ENCODE measurements at regions not wholly inside any gene's neighbourhood (a gene's known extent, or its start where the extent isn't known, plus 50 kb on each side); places are given as distances from the start of the nearest gene placed in this dataset.

- FAIRE-seq (no peak), DNase-seq (ENCODE audit: insufficient read length, low spot score) (no peak)
Observed at GRCh38 chr9:108681851-108682590, 173.8 kb downstream of the ACTL7B start.

DNA sequence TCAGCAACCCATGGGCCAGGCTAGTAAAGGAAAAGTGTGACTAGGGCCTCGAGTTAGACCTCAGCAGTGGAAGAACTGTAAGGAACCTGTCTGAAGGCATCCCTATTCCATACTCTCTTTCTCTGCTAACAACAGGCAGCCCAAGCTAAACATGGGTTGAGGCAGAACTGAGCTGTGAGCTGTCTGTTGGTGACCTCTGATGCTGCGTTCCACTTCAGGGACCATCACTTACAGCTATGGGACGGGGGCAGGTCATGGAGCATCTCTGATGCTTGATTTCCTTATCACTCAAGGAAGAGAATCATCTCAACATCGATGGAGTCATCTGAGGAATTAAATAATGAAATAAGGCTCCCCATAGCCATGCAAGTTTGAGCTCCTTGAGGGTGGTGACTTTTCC, 174.8 kb downstream of the ACTL7B start:
- FAIRE-seq (no peak), DNase-seq (ENCODE audit: insufficient read length, low spot score) (no peak)

GRCh38 chr9:108677776-108678175, 178.0 kb downstream of the ACTL7B start:
- DNase-seq (ENCODE audit: insufficient read length, low spot score), result no peak
- no peak for FAIRE-seq

DNA sequence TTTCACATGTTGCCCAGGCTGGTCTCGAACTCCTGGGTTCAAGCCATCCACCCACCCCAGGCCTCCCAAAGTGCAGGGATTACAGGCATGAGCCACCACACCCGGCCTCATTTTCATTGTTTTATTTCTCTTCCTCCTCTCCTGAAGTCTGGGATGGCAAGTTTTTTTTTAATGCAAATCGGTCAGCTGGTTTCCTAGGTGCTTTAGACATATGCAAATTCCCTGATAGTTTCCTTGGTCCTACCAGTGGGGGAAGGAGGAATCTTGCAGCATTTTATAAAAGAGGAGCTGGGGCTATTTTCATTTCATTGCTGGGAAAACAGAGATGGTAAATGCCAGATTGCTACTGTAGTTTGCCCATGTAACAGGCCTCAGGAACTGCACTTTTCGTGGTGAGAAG, 179.4 kb downstream of the ACTL7B start:
- DNase-seq (ENCODE audit: insufficient read length, low spot score) (no peak), FAIRE-seq (no peak)

DNA sequence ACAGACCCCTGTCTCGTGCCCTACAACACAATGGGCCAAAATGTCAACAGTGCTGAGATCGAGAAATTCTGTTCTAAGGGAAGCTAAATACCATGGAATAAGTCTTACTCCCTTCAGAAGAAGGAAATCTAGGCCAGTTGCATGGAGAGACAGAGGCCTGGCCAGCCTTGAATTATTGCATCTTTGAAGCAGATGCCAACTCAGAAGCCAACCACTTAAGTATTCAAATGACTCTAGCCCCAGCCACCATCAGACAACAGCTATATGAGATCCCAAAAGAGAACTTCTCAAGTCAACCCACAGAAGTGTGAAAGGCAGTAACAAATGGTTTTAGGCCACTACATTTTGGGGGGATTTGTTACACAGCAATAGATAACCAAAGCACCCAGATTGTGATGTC, 180.1 kb downstream of the ACTL7B start:
- FAIRE-seq (no peak), DNase-seq (ENCODE audit: insufficient read length, low spot score) (no peak)

- FAIRE-seq (no peak), DNase-seq (ENCODE audit: insufficient read length, low spot score) (no peak)
Observed at GRCh38 chr9:108674766-108675530, 180.8 kb downstream of the ACTL7B start.

DNA sequence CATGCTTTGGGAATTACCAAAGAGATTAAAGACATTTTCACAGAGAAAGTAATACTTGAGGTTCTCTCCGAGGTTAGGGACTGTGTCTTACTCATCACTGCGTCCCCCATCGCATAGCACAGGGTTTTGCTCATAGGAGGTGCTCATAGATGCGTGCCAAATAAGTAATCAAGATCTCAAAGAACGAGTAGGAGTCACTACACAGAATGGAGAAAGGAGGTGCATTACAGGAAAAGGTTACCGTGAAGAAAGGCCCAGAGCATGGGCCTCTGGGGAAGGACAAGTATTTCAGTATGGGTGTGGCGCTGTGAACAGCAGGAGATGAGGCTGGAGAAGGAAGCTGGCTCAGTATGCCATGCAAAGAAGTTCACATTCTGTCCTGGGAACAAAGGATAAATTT, 182.4 kb downstream of the ACTL7B start:
- FAIRE-seq (no peak), DNase-seq (ENCODE audit: insufficient read length, low spot score) (no peak)

GRCh38 chr9:108672475-108673190, 183.2 kb downstream of the ACTL7B start:
- FAIRE-seq (no peak), DNase-seq (ENCODE audit: insufficient read length, low spot score) (no peak)

- FAIRE-seq (peak; percentile 38), DNase-seq (ENCODE audit: insufficient read length, low spot score) (peak; percentile 35)
Observed at GRCh38 chr9:108671794-108672193, 184.0 kb downstream of the ACTL7B start.

- FAIRE-seq (no peak), DNase-seq (ENCODE audit: insufficient read length, low spot score) (no peak)
Observed at GRCh38 chr9:108671176-108671575, 184.6 kb downstream of the ACTL7B start.

GRCh38 chr9:108668938-108669335, 186.8 kb downstream of the ACTL7B start:
- no peak for FAIRE-seq
- DNase-seq (ENCODE audit: insufficient read length, low spot score), result no peak

GRCh38 chr9:108668191-108668937, 187.4 kb downstream of the ACTL7B start:
- FAIRE-seq, result no peak
- no peak for DNase-seq (ENCODE audit: insufficient read length, low spot score)

DNA sequence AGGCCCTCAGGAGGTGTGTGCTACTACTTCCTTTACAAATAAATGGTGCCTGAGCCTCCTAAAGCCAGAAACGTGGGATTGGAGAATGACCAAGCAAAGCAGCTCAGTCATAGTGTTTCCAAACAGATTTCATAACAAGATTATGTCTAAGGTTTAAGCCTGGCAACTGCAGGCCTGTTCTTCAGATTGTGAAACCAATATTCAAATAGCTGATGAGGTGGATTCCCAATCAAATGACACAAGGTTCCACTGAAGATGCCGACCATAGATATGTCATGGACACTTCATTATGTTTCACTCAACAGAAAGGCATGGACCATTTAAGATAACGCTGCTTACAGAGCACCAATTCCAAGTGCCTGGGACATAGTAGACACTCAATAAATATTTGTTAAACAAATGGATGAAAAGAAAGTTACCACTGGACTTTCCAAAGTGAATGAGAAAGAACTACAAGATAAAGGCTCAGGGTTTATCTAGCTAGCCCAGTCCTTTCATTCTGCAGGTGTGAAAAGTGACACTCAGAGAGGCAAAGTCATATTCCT, 189.5 kb downstream of the ACTL7B start:
- FAIRE-seq, result no peak
- DNase-seq (ENCODE audit: insufficient read length, low spot score), result no peak

- no peak for FAIRE-seq
- DNase-seq (ENCODE audit: insufficient read length, low spot score), result no peak
Observed at GRCh38 chr9:108665521-108666239, 190.1 kb downstream of the ACTL7B start.

DNA sequence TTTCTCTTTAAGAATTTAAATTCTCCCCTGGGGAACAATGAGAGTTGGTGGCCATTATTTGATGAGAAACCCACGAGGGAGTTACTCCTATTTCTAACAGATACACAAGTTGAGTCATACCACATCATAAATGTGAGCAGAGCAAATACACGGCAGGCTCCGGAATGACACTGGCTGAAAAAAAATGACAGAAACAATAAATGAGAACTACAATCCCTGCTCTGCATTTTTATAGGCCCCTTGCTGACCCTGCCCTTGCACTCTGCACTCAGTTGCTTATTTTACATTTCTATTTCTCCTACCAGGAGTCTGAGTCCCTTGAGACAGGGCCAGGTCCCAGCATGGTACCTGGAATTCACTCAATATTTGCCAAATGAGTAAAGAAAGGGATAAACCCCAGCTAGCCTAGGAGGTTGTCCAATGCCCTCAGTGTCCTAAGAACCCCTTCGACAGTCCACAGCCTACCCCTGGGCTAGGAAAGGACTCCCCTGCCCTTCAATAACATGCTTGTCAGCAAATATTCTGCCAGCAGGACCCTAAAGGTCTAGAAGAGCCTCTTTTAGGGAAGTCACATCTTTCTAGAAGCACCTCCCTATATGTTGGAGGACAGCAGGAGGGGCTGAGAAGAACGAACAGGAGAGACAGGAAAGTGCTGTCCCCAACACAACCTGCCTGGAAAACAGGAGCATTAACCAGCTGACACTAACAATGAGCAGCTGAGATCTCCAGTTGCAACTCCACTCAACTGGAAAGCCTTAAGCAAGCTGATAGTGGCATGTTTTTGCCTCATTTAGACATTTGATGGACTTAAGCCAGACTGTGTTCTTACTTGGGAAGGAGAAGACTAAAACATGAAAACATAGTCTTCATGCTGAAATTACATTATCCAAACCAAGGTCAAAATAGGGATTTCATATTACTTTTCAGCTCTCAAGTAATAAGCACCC, 191.2 kb downstream of the ACTL7B start:
- FAIRE-seq (no peak), DNase-seq (ENCODE audit: insufficient read length, low spot score) (no peak)

GRCh38 chr9:108663422-108663821, 192.4 kb downstream of the ACTL7B start:
- FAIRE-seq, result no peak
- DNase-seq (ENCODE audit: insufficient read length, low spot score), result no peak

- DNase-seq (ENCODE audit: insufficient read length, low spot score) (no peak), FAIRE-seq (no peak)
Observed at GRCh38 chr9:108662956-108663355, 192.8 kb downstream of the ACTL7B start.

DNA sequence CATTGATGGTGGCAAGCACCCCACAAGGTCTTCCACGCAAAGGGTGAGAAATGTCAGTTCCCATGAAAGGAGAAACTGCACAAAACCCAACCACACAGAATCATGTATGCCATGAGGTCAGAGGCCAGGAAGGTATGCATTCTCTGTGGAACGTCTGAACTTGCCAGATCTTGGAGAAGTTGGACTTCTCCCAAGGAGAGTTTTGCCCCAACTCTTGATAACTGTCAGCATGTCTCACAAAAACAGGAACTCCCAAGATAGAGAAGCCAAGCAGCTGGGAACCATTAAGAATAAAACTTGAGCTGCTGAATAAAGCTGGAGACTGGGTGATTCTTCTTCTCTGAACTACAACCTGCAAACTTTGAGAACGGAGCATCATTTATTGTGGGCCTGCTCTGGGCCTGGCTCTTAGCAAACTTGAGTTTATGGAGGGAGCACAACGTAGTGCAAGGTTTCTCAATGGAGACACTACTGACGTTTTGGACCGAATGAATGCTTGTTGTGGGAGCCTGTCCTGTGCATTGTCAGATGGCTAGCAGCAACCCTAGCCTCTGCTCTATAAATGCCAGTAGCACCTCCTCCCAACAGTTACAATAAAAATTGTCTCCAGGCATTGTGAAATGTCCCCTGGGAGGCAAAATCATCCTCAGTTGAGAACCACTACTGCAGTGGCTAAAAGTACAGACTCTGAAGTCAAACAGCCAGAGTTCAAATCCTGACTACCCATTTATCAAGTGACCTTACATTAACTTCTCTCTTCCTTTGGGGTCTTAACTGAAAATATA, 193.5 kb downstream of the ACTL7B start:
- FAIRE-seq (no peak), DNase-seq (ENCODE audit: insufficient read length, low spot score) (no peak)

Data from HTR-8/SVneo (cell line).